Panc1 (cell line): ENCODE measurements at regions not wholly inside any gene's neighbourhood (a gene's known extent, or its start where the extent isn't known, plus 50 kb on each side); places are given as distances from the start of the nearest gene placed in this dataset.

Experiments
- ATAC-seq: fragments of 200-7000 bp; cut with Tn5 transposase; 2 replicates; pipeline ENCODE4 v1.9.1; 2020; ENCODE audit warnings: mild to moderate bottlenecking, moderate library complexity
- BruUV-seq: library from RNA; stranded (reverse); fragments of 400-500 nt; replicated peaks from 2 replicates; lab custom pipeline; 2021; lab: Mats Ljungman, UMichigan
- CTCF ChIA-PET: fragments of 300-600 bp; sonication (Branson Sonifier 250); formaldehyde crosslinking; loops from one replicate; lab custom pipeline; 2022; ENCODE audit warnings: antibody characterized with exemption; lab: Charles Lee
- POLR2A ChIA-PET: fragments of 300-600 bp; sonication (Branson Sonifier 250); formaldehyde crosslinking; loops from one replicate; lab custom pipeline; 2022; ENCODE audit warnings: antibody characterized with exemption; lab: Charles Lee
- DNase-seq: peaks from one replicate; pipeline ENCODE4 v3.0.0-alpha.2; 2010; ENCODE audit warnings: low read depth, low spot score
- H3K27ac ChIP-seq: 2 replicates; pipeline ENCODE4 v1.5.1; 2011; ENCODE audit warnings: mild to moderate bottlenecking, low read length, inconsistent platforms
- H3K27me3 ChIP-seq: fragments of 200-500 bp; sonication (Bioruptor generic); 2 replicates; pipeline ENCODE4 v1.6.0; 2014; ENCODE audit warnings: low read length, inconsistent platforms; ENCODE audit not compliant: control insufficient read depth, insufficient read depth
- H3K36me3 ChIP-seq: fragments of 200-500 bp; sonication (Bioruptor generic); 2 replicates; pipeline ENCODE4 v1.5.1; 2014; ENCODE audit warnings: inconsistent platforms, mild to moderate bottlenecking, low read length, moderate library complexity; ENCODE audit not compliant: control insufficient read depth, insufficient read depth
- H3K4me1 ChIP-seq: 2 replicates; pipeline ENCODE4 v1.5.1; 2011; ENCODE audit warnings: inconsistent platforms, mild to moderate bottlenecking, low read length, moderate library complexity; ENCODE audit not compliant: control insufficient read depth, insufficient read depth
- H3K4me3 ChIP-seq, 2 experiments: 2 replicates each; pipeline ENCODE4 v1.5.1; 2011 to 2012; ENCODE audit warnings: low read depth in 2 of 2, low read length in 2 of 2, mild to moderate bottlenecking in 2 of 2, inconsistent platforms in 1 of 2, moderate library complexity in 1 of 2
- H3K9me3 ChIP-seq: fragments of 200-500 bp; sonication (Bioruptor generic); 2 replicates; pipeline ENCODE4 v1.5.1; 2014; ENCODE audit warnings: low read depth, mild to moderate bottlenecking, inconsistent platforms, low read length, moderate library complexity; ENCODE audit not compliant: control insufficient read depth, insufficient read depth
- CTCF ChIP-seq: fragments of 450-650 bp; IDR thresholded peaks from 2 replicates; pipeline ENCODE4 v1.5.1; 2017; ENCODE audit warnings: mild to moderate bottlenecking
- POLR2AphosphoS5 ChIP-seq: IDR thresholded peaks from 2 replicates; pipeline ENCODE4 v1.6.1; 2012; ENCODE audit warnings: mild to moderate bottlenecking, low read depth, low read length, moderate library complexity
- REST ChIP-seq, 2 experiments: IDR thresholded peaks; 2 replicates each; pipeline ENCODE4 v1.6.1; 2011 to 2012; ENCODE audit warnings: low read depth in 2 of 2, control low read depth in 1 of 2, low read length in 1 of 2, mild to moderate bottlenecking in 1 of 2, moderate library complexity in 1 of 2; ENCODE audit not compliant: insufficient read depth in 1 of 2
- SIN3A ChIP-seq: IDR thresholded peaks from 2 replicates; pipeline ENCODE4 v1.6.1; 2012; ENCODE audit warnings: low read depth, mild to moderate bottlenecking, low read length, moderate library complexity, borderline replicate concordance; ENCODE audit not compliant: insufficient read depth
- TCF7L2 ChIP-seq: IDR thresholded peaks from 2 replicates; pipeline ENCODE4 v1.6.1; 2011; ENCODE audit warnings: mild to moderate bottlenecking, low read depth, low read length, inconsistent platforms
- in situ Hi-C: cut with HindIII; loops from 2 replicates; pipeline ENCODE4 v1.10.0; 2016; ENCODE audit warnings: low sequenced_read_pairs, low pct_unique_long_range_greater_than_20kb
- intact Hi-C: fragments of 100-400 bp; cut with micrococcal nuclease; formaldehyde crosslinking; loops from one replicate; pipeline ENCODE4 v1.10.0; 2022; ENCODE audit not compliant: unreplicated experiment

- ATAC-seq (no peak), DNase-seq (no peak)
- no peaks in the 10 kb centered on the region for H3K27me3 ChIP-seq
- H3K36me3 ChIP-seq = no peaks in the 10 kb centered on the region
- ChIA-PET CTCF (no interaction called here), POLR2A (no interaction called here)
- no peak overlapping the region for H3K4me3 ChIP-seq
- H3K4me1 ChIP-seq = no peaks in the 10 kb centered on the region
- intact Hi-C loops = no loop called here
- no peak for TF ChIP-seq POLR2AphosphoS5
- no peak for TF ChIP-seq SIN3A
- no peak for TF ChIP-seq REST (IDR thresholded peaks at IDR 0.05; ENCODE audit: insufficient read depth in 1 of 2, low read depth in 2 of 2, low read length in 1 of 2)
- TF ChIP-seq CTCF = no peak
- TF ChIP-seq TCF7L2 = no peak
- BruUV-seq = no TSS peak
- H3K9me3 ChIP-seq = no peaks in the 10 kb centered on the region
- H3K27ac ChIP-seq = no peak overlapping the region
- in situ Hi-C loops = no loop called here
Measured at GRCh38 chr12:90129366-90130030, 420.9 kb upstream of the ATP2B1 start.

- in situ Hi-C loops = no loop called here
- Histone ChIP-seq H3K36me3 (no peaks in the 10 kb centered on the region), H3K4me1 (no peaks in the 10 kb centered on the region), H3K27me3 (no peaks in the 10 kb centered on the region), H3K27ac (no peak overlapping the region), H3K4me3 (no peak overlapping the region), H3K9me3 (no peaks in the 10 kb centered on the region)
- no peak for TF ChIP-seq REST (IDR thresholded peaks at IDR 0.05; ENCODE audit: insufficient read depth in 1 of 2, low read depth in 2 of 2, low read length in 1 of 2)
- TF ChIP-seq CTCF = no peak
- TF ChIP-seq POLR2AphosphoS5 = no peak
- no peak for TF ChIP-seq SIN3A
- no peak for TF ChIP-seq TCF7L2
- ChIA-PET POLR2A (no interaction called here), CTCF (no interaction called here)
- no peak for DNase-seq
- no TSS peak for BruUV-seq
- no peak for ATAC-seq
- intact Hi-C loops = no loop called here
Measured at GRCh38 chr12:90128526-90128925, 419.9 kb upstream of the ATP2B1 start.
